ENCODE measurements at regions not wholly inside any gene's neighbourhood (a gene's known extent, or its start where the extent isn't known, plus 50 kb on each side); places are given as distances from the start of the nearest gene placed in this dataset.
"Not testable (repeated sequence)": the region's sequence is repeated elsewhere in the genome, so short reads cannot be mapped to it uniquely, and the experiment has no call there.

- no peak for DNase-seq (ENCODE audit: extremely low read depth in 1 of 4, low spot score in 3 of 4)
- no peak for FAIRE-seq
- Histone ChIP-seq H3K9me1 (ENCODE audit: control insufficient read depth, insufficient read depth, low read length) (no peaks in the 10 kb centered on the region), H3K9ac (ENCODE audit: insufficient read depth in 1 of 2, low read depth in 2 of 2, low read length in 2 of 2) (no peak overlapping the region), H3K4me2 (ENCODE audit: insufficient read depth, low read length) (no peak overlapping the region), H3K9me3 (replicated peaks; ENCODE audit: control insufficient read depth, insufficient read depth, low read depth, low read length) (no peaks in the 10 kb centered on the region), H3K36me3 (ENCODE audit: control insufficient read depth, insufficient read depth, low read length) (no peaks in the 10 kb centered on the region), H3K27me3 (ENCODE audit: control insufficient read depth in 2 of 2, insufficient read depth in 2 of 2, low read length in 2 of 2) (no peaks in the 10 kb centered on the region), H3K27ac (ENCODE audit: extremely low read depth, low read depth, low read length) (no peak overlapping the region), H3K4me3 (no peak overlapping the region), H2AFZ (ENCODE audit: low read depth, low read length) (no peak overlapping the region), H4K20me1 (replicated peaks; ENCODE audit: control insufficient read depth, insufficient read depth, low read length) (no peaks in the 10 kb centered on the region), H3K79me2 (ENCODE audit: control insufficient read depth, insufficient read depth, low read length) (no peaks in the 10 kb centered on the region), H3K4me1 (replicated peaks in 1 of 2; ENCODE audit: control insufficient read depth in 2 of 2, insufficient read depth in 2 of 2, low read length in 2 of 2) (no peaks in the 10 kb centered on the region)
- CTCF ChIA-PET (ENCODE audit: low intra/inter-chr PET ratio), result no interaction called here
- TF ChIP-seq PATZ1 (CRISPR knock-in tag; IDR thresholded peaks at IDR 0.05; ENCODE audit: borderline replicate concordance) (no peak), LARP7 (IDR thresholded peaks at IDR 0.05) (no peak), ZNF282 (CRISPR knock-in tag; IDR thresholded peaks at IDR 0.05) (no peak), TAF1 (IDR thresholded peaks at IDR 0.05; ENCODE audit: control insufficient read depth, extremely low read depth, insufficient read depth, low read length, severe bottlenecking) (no peak), ZNF217 (CRISPR knock-in tag; IDR thresholded peaks at IDR 0.05) (no peak), MLX (CRISPR knock-in tag; conservative IDR thresholded peaks at IDR 0.05) (no peak)
- intact Hi-C loops (cut with micrococcal nuclease), result no loop called here
- POLR2A ChIA-PET, result no interaction called here
- no peak for ATAC-seq
- in situ Hi-C loops (cut with MboI), result no loop called here
- no TSS peak for BruUV-seq (replicated peaks)
Measured at GRCh38 chr20:25761596-25761995, 64.9 kb upstream of the ZNF337 start.

- intact Hi-C loops (cut with micrococcal nuclease); H3K9me1 ChIP-seq (ENCODE audit: control insufficient read depth, insufficient read depth, low read length); POLR2A ChIA-PET; H3K27ac ChIP-seq (ENCODE audit: extremely low read depth, low read depth, low read length); CTCF ChIA-PET (ENCODE audit: low intra/inter-chr PET ratio); BruUV-seq (replicated peaks); H3K79me2 ChIP-seq (ENCODE audit: control insufficient read depth, insufficient read depth, low read length); H4K20me1 ChIP-seq (replicated peaks; ENCODE audit: control insufficient read depth, insufficient read depth, low read length); H3K4me3 ChIP-seq; DNase-seq (ENCODE audit: extremely low read depth in 1 of 4, low spot score in 3 of 4); in situ Hi-C loops (cut with MboI); H3K36me3 ChIP-seq (ENCODE audit: control insufficient read depth, insufficient read depth, low read length); H3K9me3 ChIP-seq (replicated peaks; ENCODE audit: control insufficient read depth, insufficient read depth, low read depth, low read length); H3K9ac ChIP-seq (ENCODE audit: insufficient read depth in 1 of 2, low read depth in 2 of 2, low read length in 2 of 2); H2AFZ ChIP-seq (ENCODE audit: low read depth, low read length); H3K27me3 ChIP-seq (ENCODE audit: control insufficient read depth in 2 of 2, insufficient read depth in 2 of 2, low read length in 2 of 2); ATAC-seq; H3K4me2 ChIP-seq (ENCODE audit: insufficient read depth, low read length); FAIRE-seq; H3K4me1 ChIP-seq (replicated peaks in 1 of 2; ENCODE audit: control insufficient read depth in 2 of 2, insufficient read depth in 2 of 2, low read length in 2 of 2): not testable (repeated sequence)
- WGBS (ENCODE audit: insufficient coverage, low coverage, missing lambda C conversion rate), result 0% methylated on average over 2 of the region's 2 CpGs
Measured at GRCh38 chr20:25761046-25761445, 64.4 kb upstream of the ZNF337 start.
